HG02943 (cell line): ENCODE measurements at regions not wholly inside any gene's neighbourhood (a gene's known extent, or its start where the extent isn't known, plus 50 kb on each side); places are given as distances from the start of the nearest gene placed in this dataset.
"Not testable (repeated sequence)": the region's sequence is repeated elsewhere in the genome, so short reads cannot be mapped to it uniquely, and the experiment has no call there.

Source experiments
- ATAC-seq: cut with Tn5 transposase; IDR thresholded peaks from one replicate; pipeline ENCODE4 v1.9.1; 2021; ENCODE audit warnings: mild to moderate bottlenecking, low read depth, moderate library complexity; ENCODE audit not compliant: unreplicated experiment

DNA sequence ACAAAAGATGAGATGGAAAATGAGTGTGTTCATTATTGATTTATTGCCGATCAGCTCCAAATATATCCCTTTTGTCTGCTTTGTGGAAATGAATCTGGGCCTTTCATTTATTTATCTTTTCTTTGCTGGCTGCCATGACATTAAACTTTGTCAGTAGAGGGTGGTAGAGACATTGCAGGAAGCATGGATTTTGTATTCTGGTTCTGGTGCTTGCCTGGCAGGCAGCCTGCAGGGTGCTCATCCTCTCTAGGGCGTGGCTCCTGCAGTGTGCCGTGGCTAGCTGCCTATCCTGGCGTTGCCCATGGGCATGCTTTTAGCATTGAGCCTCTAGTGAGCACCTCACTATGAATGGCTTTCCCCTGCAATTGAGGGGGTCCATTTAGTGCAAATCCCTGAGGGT lies 593.1 kb downstream of the RNF144A start:
- no peak for ATAC-seq

DNA sequence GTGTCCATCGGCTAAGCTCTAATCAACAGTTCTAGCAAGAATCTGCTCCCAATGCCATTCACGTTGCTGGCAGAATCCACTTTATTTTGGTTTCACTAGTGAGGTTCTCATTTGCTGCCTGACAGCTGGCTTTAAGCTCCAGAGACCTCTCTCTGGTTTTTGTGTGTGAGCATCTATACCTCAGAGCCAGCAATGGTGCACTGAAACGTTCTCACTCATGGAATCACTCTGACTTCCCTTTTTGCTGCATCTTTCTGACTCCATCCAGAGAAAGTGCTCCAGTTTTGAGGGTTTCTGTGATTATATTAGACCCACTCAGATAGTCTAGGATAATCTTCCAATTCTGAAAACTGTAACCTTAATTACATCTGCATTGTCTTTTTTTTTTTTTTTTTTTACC lies 596.6 kb downstream of the RNF144A start:
- ATAC-seq = no peak

DNA sequence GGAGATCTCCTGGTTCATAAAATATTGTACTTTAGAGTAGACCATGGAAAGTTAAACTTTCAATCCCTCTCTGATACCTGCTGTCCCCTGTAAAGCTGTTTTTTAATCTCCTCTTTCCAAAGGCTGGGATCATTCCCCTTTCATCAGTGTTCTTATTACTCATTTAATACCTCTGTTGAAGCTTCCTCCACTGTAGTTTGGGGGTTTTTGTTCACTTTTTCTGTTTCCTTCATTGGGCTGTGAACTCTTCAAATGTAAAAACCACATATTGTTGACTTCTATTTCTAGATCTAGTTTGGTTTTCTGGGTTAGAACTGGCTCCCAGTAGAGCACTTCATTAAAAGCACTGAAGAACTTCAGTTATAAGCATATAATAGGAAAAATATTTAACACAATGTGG lies 598.1 kb downstream of the RNF144A start:
- no peak for ATAC-seq

DNA sequence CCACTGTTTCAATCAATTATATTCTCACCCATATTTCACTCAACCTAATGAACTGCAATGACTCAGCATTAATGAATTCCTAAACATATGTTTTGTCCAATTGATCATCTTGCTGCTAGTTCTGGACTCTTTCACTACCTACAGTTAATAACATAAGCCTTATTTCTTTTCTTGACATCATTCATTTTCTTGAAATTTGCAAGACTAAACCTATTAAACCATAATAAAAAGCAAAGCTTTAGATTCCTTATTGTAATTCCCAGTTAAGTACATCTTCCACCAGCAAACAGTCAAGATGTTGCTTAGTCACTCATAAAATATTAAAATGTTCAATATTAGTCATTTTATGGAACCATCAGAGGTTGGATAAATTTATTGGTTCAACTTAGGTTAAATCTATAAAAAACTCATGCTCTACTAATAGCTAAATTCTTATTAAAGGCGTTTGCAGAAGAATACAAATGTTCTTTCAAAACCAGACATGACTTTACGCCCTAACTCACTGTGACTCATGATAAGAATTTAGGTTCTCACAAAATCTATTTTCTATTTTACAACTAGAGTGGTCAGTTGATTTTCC lies 599.4 kb downstream of the RNF144A start:
- no peak for ATAC-seq

DNA sequence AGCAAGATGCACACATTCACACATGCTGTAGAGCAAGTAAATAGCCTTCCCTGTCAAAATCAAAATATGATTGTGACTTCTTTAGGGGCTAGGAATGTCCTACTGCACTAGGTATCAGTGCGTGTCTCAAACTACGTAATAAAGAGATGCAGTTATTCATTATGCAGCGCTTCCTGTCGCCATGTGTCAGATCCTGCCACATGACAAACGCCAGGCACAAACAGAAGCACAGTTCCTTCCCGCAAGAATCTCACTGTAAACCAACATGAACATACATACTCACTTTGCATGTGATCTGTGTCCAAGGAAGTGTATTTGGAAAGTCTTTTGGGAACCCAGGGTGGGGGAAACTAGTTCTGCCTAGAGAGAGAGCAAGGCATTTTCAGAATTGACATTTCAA lies 599.9 kb downstream of the RNF144A start:
- no peak for ATAC-seq

DNA sequence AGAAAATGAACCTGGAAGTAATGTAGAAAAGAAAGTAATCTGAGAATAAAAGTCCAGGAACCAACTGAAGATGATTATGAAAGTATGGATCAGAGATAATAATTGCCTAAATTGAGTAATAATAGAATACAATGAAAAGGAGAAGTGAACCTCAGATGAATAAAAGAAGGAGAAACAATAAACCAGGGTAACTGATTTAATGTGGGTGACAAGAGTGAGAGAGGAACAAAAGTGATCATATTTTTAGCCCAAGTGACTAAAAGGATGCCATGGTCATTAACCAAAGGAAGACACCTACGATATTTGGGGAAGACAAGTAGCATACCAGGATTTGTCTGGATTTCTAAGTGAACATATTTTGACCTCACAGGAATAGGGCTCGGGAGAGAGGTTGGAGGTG lies 600.6 kb downstream of the RNF144A start:
- no peak for ATAC-seq

DNA sequence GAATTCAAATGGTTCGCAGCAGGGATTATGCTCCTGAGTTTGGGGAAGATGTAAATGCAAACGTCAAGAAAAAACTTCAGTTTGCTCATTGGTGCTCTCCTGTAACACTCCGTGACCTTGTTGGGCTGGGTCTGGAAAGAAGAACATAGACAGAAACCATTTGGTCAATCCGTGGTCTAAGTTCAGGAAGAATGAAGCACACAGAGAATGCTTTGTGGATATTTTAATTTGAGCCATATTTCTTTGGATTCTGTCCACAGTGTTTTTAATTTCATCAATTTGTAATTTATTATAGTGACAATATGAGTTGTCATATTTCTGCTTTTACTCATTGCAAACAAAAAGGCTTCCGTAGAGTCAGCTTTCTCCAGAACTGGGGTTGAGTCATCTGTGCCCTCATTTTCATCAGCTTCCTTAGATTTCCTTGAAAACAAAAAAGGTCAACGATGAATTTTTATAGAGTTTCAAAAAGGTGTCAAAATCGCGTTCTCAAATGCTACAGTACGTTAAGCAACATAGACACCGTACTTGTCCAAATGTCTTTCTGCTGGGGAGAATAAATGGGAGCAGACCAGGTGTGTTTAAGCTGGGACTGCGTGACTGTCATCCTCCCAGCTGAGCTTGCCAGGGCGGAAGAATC lies 606.4 kb downstream of the RNF144A start:
- ATAC-seq = no peak

DNA sequence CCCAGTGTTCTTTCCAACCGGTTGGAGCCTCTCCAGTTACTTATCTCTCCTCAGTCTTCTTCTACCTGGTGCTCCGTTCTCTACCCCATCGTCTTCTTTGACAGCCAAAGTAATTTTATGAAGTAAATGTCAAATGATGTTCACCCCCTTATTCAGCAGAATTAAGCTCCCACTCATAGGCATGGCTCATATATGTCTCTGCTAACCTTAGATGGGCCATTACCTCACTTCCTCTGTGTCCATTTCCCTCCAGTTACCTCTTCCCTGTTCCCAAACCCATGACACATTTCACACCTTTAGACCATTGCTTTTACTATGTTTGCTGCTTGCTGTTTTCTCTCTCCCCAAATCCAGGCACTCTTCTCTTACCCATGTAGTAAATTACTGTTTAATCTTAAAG lies 607.0 kb downstream of the RNF144A start:
- no peak for ATAC-seq

DNA sequence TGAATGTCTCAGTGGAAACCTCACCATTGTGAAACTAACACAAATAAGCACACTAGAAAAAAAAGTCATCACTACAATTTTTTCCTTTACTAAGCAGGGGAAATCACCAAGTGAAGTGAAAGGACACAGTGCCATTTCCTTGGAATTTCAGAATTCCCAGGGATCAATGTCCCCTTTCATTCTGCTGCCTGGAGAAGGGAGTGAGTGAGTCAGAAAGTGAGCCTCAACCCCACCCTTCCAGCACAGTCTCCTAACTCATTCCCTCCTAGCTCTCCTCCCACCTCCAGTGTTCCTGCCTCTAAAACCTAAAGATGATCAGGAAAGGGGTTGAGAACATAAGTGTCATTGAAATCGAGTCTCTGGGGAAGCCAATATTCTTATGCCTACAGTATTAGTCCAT lies 608.5 kb downstream of the RNF144A start:
- ATAC-seq = no peak

DNA sequence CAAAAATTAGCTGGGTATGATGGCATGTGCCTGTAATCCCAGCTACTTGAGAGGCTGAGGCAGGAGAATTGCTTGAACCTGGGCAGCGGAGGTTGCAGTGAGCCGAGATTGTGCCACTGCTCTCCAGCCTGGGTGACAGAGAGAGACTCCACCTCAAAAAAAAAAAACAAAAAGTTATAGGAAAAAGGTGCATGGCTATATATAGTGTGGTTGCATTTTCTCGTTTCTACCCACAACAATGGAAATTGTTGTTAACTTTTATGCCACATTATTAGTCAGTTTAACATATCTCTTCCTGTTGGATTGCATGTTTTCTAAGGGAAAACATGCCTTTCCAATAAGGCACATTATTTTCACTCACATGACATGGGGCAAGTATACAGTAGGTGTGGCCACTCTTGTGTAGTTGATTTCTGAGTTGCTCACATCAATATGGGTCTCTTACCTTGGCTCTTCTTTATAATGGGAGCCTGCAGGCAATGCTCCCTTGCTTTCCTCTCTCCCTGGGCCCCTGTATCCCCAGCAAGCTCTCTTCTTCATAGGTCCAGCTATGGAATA lies 610.0 kb downstream of the RNF144A start:
- ATAC-seq = no peak

DNA sequence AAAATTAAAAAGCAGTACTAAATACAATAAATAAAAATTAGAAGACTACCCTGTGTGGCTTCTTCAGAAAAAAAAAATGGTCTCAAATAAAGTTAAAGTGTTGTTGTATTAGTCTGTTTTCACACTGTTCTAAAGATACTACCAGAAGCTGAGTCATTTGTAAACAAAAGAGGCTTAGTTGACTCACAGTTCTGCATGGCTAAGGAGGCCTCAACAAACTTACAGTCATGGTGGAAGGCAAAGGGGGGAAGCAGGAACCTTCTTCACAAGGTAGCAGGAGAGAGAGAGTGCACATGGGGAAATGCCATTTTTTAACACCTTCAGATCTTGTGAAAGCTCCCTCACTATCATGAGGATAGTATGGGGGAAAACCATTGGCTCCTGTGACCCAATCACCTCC lies 612.8 kb downstream of the RNF144A start:
- ATAC-seq = no peak

DNA sequence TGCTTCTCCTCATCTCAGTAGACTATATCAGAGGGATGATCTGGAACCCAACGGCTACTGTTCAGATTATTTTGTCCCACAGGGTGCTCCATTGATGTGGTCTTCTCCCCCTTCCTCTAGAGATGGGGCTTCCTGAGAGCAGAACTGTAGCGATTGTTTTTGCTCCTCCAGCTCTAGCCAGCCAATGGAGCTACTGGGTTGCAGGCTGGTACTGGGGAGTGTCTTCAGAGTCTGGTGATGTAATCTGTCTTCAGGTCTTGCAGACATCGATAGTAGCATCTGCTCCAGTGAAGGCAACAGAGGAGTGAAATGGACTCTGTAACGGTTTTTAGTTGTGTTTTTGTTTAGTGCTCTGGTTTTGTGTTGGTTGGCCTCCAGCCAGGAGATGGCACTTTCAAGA lies 621.9 kb downstream of the RNF144A start:
- no peak for ATAC-seq

DNA sequence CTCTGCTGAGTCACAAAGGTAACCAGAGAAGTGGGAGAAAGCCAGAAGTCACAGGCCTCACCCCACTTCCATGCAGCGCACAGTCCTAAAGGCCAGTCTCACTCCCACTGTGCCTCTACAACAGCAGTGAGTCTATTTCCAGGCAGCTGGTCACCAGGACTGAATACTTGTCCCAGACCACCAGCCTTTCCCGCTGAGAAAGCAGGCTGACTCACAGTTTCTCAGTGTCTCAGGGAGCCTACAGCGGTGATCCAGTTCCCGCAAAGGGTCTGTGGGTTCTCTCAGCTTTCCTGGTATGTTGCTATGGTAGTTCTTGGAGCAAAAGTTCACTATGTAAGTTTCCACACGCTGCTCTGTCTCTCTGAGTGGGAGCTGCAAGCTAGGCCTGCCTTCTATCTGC lies 622.5 kb downstream of the RNF144A start:
- no peak for ATAC-seq

DNA sequence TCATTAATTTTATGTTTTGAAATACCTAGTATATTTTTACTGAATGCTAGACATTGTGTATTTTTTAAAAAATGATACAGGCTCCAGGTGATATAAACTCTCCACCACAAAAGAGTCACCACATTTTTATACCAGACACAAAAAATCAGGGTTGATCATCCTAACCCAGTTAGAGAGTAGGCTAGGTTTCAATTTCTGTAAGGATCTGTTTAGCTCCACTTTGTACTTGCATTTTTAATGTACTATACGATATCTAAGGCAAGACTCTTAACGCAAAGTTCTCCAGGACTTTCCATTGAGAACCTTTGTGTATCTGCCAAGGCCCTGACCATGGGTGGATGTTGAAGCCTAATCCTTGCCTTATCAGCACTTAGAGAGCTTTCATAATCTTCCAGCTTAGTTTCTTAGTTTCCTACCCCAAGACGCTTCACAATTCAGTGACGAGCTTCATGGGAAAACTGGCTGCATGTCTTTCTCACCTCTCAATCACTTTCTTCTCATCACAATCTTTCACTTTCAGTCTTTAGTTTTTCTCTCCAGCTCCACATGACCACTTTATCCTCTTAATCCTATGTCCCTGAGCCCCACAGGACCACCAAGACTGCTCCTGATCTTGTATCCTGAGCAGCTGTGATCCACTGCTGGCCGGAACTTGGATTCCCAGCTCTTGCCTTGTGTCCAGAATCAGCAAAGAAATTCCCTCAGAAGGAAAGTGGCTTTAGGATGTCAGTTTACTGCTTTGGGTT lies 635.8 kb downstream of the RNF144A start:
- ATAC-seq = no peak

DNA sequence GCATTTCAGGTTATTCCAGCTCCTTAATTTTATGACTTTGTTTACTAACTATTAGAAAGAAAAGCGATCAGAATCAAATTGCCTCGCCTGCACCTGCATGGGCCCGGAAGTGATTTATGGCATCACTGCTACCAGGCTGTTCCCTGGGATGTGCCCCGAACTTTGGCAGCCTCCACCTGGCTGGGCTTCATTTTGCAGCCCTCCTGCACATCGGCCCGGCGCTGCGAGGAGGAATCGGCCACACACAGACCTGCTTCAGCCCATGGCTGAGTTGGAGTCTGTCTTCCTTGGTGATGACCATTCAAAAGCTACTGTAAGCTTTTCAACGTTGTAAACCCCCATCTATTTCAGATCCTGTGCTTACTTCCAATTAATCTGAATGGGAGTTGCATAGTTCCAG lies 638.0 kb downstream of the RNF144A start:
- ATAC-seq = no peak

DNA sequence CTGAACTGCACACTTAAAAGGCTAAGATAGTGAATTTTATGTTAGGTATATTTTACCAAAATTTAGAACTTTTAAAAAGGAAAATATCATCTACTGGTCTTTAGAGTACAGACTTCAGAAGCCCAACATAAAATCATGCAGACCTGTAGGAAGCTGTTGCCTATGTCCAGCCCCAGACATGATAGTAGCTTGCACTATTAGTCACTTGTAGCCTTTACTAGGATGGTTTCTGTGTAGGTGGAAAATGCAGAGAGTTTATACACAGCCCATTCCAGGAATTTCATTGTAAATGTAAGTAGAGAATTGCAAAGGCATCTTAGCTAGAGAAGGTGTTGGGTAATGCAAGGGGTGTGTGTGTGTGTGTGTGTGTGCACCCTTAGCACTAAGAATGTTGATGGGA lies 640.2 kb downstream of the RNF144A start:
- ATAC-seq = no peak

DNA sequence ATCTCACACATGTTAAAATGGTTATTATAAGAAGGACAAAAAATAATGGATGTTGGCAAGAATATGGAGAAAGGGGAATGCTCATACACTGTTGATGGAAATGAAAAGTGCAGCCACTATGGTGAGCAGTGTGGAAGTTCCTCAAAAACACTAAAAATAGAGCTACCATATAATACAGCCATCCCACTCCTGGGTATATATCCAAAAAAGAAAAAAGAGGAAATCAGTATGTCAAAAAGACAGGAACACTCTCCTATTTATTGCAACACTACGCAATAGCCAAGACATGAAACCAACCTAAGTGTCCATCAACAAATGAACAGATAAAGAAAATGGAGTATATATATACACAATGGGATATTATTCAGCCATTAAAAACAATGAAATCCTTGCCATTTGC lies 642.6 kb downstream of the RNF144A start:
- no peak for ATAC-seq

DNA sequence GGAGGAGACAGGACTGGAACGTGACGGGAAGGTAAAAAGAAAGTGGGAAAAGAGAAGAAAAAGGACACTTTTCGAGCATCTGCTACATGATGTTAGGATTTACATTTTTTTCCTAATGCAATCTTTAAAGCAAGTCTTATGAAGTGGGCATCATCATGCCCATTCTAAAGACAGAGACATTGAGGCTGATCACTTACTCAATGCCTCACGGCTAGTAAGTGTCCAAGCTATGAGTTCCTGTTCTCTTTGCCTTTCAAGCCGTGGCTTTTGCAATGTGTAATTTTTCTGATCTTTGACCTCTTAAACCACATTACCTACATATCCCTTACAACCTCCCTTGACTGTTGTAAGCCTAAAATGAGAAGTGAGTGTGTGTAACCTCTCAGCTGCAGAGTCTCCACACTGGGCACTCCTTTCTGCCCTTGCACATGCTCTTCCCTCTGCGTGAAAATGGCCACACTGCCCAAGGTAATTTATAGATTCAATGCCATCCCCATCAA lies 649.2 kb downstream of the RNF144A start:
- ATAC-seq = no peak

DNA sequence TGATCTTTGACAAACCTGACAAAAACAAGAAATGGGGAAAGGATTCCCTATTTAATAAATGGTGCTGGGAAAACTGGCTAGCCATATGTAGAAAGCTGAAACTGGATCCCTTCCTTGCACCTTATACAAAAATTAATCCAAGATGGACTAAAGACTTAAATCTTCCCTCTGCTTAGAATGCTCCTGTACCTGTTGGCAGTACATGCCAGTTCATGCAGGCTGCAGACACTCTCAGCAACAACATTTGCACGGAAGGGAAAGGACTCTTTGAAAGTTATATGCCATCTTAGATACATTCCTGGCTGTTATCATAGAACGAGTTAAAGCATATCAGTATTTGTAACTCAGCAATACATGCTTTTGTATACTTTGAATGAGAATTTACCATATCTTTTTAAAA lies 649.9 kb downstream of the RNF144A start:
- not testable (repeated sequence) for ATAC-seq

DNA sequence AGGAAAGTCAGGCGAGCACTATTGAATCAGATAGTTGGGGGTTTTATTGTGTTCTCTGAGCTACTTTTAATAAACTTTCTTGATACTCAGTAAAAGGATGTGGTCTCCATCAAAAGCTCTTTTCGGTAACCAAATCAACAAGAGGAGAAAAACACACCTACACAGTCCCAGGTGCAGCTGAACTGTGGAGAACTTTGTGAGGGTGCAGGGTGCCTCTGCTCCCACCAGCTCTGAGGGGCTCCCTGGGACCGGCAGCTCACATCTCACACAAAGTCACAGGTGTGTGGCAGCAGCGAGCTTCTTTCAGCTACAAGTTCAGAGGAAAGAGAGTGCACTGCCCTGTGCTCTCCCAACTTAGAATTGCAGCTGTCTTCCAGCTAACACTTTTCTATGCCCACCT lies 650.4 kb downstream of the RNF144A start:
- no peak for ATAC-seq

DNA sequence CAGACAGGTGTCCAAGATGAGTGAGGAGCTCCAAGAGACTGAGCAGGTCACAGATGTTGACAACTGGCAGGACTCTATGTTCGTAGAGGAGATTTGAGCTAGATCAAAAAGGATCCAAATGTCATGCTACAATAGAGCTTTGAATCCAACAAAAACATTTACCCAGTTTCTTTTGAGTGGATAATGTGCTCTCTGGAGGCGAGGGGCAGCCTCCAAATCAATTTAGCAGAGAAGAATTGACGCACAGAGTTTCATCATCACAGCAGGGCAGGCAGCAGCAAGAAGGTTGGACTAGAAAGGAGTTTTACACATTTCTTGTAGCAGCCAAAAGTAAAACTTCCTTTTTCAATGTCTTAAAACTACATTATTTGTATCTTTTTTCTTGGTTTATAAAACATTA lies 653.0 kb downstream of the RNF144A start:
- ATAC-seq = no peak

DNA sequence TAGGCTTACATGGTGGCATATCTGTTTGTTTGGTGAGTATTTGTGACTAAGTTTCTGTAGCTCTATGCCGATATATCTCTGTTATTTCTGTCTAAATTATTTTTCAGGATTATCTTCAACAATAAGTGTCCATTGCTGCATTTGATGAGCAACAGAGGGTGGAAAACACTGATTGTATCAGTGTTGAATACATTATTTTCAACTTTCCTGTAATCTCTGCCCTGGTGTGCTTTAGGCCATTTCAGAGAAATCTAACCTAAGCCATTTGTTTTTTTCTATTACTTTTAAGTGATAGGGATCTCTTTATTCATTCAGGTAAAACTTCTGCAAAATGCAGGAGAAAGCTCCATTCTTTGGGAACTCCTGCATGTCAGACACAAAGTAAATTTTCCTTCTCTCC lies 654.5 kb downstream of the RNF144A start:
- no peak for ATAC-seq
